ENCODE measurements at regions not wholly inside any gene's neighbourhood (a gene's known extent, or its start where the extent isn't known, plus 50 kb on each side); places are given as distances from the start of the nearest gene placed in this dataset.

- TF ChIP-seq POU2F2 (IDR thresholded peaks at IDR 0.05; ENCODE audit: low read depth, low read length) (no peak), POLR2A (IDR thresholded peaks at IDR 0.05; ENCODE audit: low read depth, low read length) (no peak)
These were observed 214.3 kb downstream of the OGFRL1 start for GRCh38 chr6:71502956-71503355.
